HEK293 (cell line): ENCODE measurements at regions not wholly inside any gene's neighbourhood (a gene's known extent, or its start where the extent isn't known, plus 50 kb on each side); places are given as distances from the start of the nearest gene placed in this dataset.

Experiments used
- CTCF ChIA-PET: fragments of 350-600 bp; formaldehyde crosslinking; extraction: SDS; loops from one replicate; lab custom pipeline; 2021; ENCODE audit warnings: antibody characterized with exemption; lab: Yijun Ruan, JAX
- POLR2A ChIA-PET: fragments of 300-600 bp; formaldehyde crosslinking; extraction: SDS; loops from one replicate; lab custom pipeline; 2020; ENCODE audit warnings: antibody characterized with exemption, inconsistent platforms; lab: Yijun Ruan, JAX
- H3K27ac ChIP-seq: fragments of 200-500 bp; sonication (Bioruptor generic); 2 replicates; pipeline ENCODE4 v1.5.1; 2014; ENCODE audit warnings: low read depth, low read length, control low read depth, inconsistent platforms; ENCODE audit errors: extremely low read depth
- H3K36me3 ChIP-seq, 2 experiments: fragments of 200-500 bp in 1 of 2; sonication (Bioruptor generic) in 1 of 2; 1 replicate in 1 of 2; 2 replicates in 1 of 2; pipeline ENCODE4 v1.5.1; 2014 to 2017; ENCODE audit warnings: inconsistent platforms in 2 of 2, low read length in 2 of 2; ENCODE audit not compliant: control insufficient read depth in 2 of 2, insufficient read depth in 1 of 2
- H3K4me1 ChIP-seq: fragments of 200-500 bp; sonication (Bioruptor generic); 2 replicates; pipeline ENCODE4 v1.5.1; 2014; ENCODE audit warnings: mild to moderate bottlenecking, low read length, inconsistent platforms; ENCODE audit not compliant: control insufficient read depth, insufficient read depth
- H3K4me3 ChIP-seq: 2 replicates; pipeline ENCODE4 v1.5.1; 2011; ENCODE audit warnings: low read depth, mild to moderate bottlenecking, control low read depth, low read length, moderate library complexity
- H3K9me3 ChIP-seq: fragments of 200-500 bp; sonication (Bioruptor generic); 2 replicates; pipeline ENCODE4 v1.5.1; 2014; ENCODE audit warnings: low read depth, low read length, inconsistent platforms; ENCODE audit not compliant: control insufficient read depth, insufficient read depth
- KLF1 ChIP-seq: fragments of 450-650 bp; formaldehyde crosslinking; IDR thresholded peaks from 2 replicates; pipeline ENCODE4 v1.5.1; 2016; ENCODE audit warnings: missing biosample characterization, missing genetic modification characterization
- SETDB1 ChIP-seq: IDR thresholded peaks from one replicate; pipeline ENCODE4 v1.6.1; 2017; ENCODE audit warnings: mild to moderate bottlenecking, low read length, moderate library complexity, mixed read lengths; ENCODE audit not compliant: insufficient read length
- TCF7L2 ChIP-seq: IDR thresholded peaks from 2 replicates; pipeline ENCODE4 v1.6.1; 2011; ENCODE audit warnings: low read depth, mild to moderate bottlenecking, inconsistent platforms, low read length, moderate library complexity, borderline replicate concordance
- YY1 ChIP-seq: fragments of 450-650 bp; formaldehyde crosslinking; IDR thresholded peaks from 2 replicates; pipeline ENCODE4 v1.5.1; 2018; ENCODE audit warnings: missing biosample characterization, missing genetic modification characterization
- ZBTB7A ChIP-seq: fragments of 450-650 bp; formaldehyde crosslinking; IDR thresholded peaks from 2 replicates; pipeline ENCODE4 v1.5.1; 2016; ENCODE audit warnings: low read depth, missing biosample characterization, missing genetic modification characterization
- ZFP41 ChIP-seq: fragments of 450-650 bp; formaldehyde crosslinking; IDR thresholded peaks from 2 replicates; pipeline ENCODE4 v1.5.1; 2016; ENCODE audit warnings: missing biosample characterization, missing genetic modification characterization, borderline replicate concordance
- ZFP69B ChIP-seq: fragments of 450-650 bp; formaldehyde crosslinking; IDR thresholded peaks from 2 replicates; pipeline ENCODE4 v1.5.1; 2016; ENCODE audit warnings: missing biosample characterization, missing genetic modification characterization
- ZNF10 ChIP-seq: fragments of 450-650 bp; formaldehyde crosslinking; IDR thresholded peaks from 2 replicates; pipeline ENCODE4 v1.5.1; 2017; ENCODE audit warnings: missing biosample characterization, missing genetic modification characterization
- ZNF138 ChIP-seq: fragments of 450-650 bp; formaldehyde crosslinking; IDR thresholded peaks from 2 replicates; pipeline ENCODE4 v1.5.1; 2016; ENCODE audit warnings: missing biosample characterization, missing genetic modification characterization, borderline replicate concordance
- ZNF239 ChIP-seq: fragments of 450-650 bp; formaldehyde crosslinking; IDR thresholded peaks from 2 replicates; pipeline ENCODE4 v1.5.1; 2016; ENCODE audit warnings: missing biosample characterization, missing genetic modification characterization
- ZNF311 ChIP-seq: fragments of 450-650 bp; formaldehyde crosslinking; IDR thresholded peaks from 2 replicates; pipeline ENCODE4 v1.5.1; 2017; ENCODE audit warnings: missing biosample characterization, missing genetic modification characterization, borderline replicate concordance
- ZNF501 ChIP-seq: fragments of 450-650 bp; formaldehyde crosslinking; IDR thresholded peaks from 2 replicates; pipeline ENCODE4 v1.5.1; 2016; ENCODE audit warnings: missing biosample characterization, missing genetic modification characterization
- ZNF560 ChIP-seq: fragments of 450-650 bp; formaldehyde crosslinking; IDR thresholded peaks from 2 replicates; pipeline ENCODE4 v1.5.1; 2017; ENCODE audit warnings: missing biosample characterization, missing genetic modification characterization, borderline replicate concordance
- ZNF596 ChIP-seq: fragments of 450-650 bp; IDR thresholded peaks from 2 replicates; pipeline ENCODE4 v1.5.0; 2018; ENCODE audit warnings: missing biosample characterization, mild to moderate bottlenecking, missing genetic modification characterization, moderate library complexity
- ZNF768 ChIP-seq: fragments of 450-650 bp; formaldehyde crosslinking; IDR thresholded peaks from 2 replicates; pipeline ENCODE4 v1.5.1; 2018; ENCODE audit warnings: missing biosample characterization, mild to moderate bottlenecking, missing genetic modification characterization
- ZNF791 ChIP-seq: fragments of 450-650 bp; formaldehyde crosslinking; IDR thresholded peaks from 2 replicates; pipeline ENCODE4 v1.5.1; 2016; ENCODE audit warnings: missing biosample characterization, missing genetic modification characterization
- TF ChIP-seq, protein P1 (sequence below): fragments of 450-650 bp; formaldehyde crosslinking; IDR thresholded peaks from 2 replicates; pipeline ENCODE4 v1.5.1; 2016; ENCODE audit warnings: missing biosample characterization, missing genetic modification characterization
- TF ChIP-seq, protein P2 (sequence below): fragments of 450-650 bp; formaldehyde crosslinking; IDR thresholded peaks from 2 replicates; pipeline ENCODE4 v1.5.1; 2016; ENCODE audit warnings: missing biosample characterization, missing genetic modification characterization
- TF ChIP-seq, protein P3 (sequence below): IDR thresholded peaks from 2 replicates; pipeline ENCODE4 v1.6.1; 2011; ENCODE audit warnings: mild to moderate bottlenecking, low read depth, low read length, borderline replicate concordance
- TF ChIP-seq, protein P4 (sequence below): fragments of 450-650 bp; formaldehyde crosslinking; IDR thresholded peaks from 2 replicates; pipeline ENCODE4 v1.5.1; 2016; ENCODE audit warnings: missing biosample characterization, missing genetic modification characterization
- TF ChIP-seq, protein P5 (sequence below): fragments of 450-650 bp; formaldehyde crosslinking; IDR thresholded peaks from 2 replicates; pipeline ENCODE4 v1.5.1; 2016; ENCODE audit warnings: missing biosample characterization, missing genetic modification characterization
- TF ChIP-seq, protein P6 (sequence below): fragments of 450-650 bp; formaldehyde crosslinking; IDR thresholded peaks from 2 replicates; pipeline ENCODE4 v1.5.1; 2016; ENCODE audit warnings: missing biosample characterization, missing genetic modification characterization

DNA sequence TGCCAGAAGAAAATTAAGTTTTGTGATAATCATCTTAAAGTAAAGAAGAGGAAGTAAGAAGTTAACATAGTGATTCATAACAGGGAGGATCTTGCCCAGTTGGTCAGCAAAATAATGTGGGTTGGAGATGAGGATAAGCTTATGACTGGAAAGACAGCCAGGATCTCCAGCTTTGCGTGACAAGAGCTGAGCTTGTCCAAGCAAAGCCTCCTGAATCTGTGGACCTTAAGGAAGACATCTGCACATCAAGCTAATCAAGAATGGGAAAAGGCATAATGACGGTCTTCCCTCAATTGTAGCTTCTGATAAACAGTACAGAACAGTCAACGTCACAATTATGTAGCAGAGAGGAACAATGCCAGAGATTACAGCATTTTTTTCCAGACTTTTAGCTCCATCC, 744.7 kb upstream of the GOT2 start:
- H3K27ac ChIP-seq: no peak overlapping the region
- H3K4me1 ChIP-seq: no peaks in the 10 kb centered on the region
- H3K4me3 ChIP-seq: no peak overlapping the region
- no peaks in the 10 kb centered on the region for H3K9me3 ChIP-seq
- no peaks in the 10 kb centered on the region for H3K36me3 ChIP-seq
- POLR2A ChIA-PET: no interaction called here
- TF ChIP-seq TCF7L2: no peak
- TF ChIP-seq, protein P1, sequence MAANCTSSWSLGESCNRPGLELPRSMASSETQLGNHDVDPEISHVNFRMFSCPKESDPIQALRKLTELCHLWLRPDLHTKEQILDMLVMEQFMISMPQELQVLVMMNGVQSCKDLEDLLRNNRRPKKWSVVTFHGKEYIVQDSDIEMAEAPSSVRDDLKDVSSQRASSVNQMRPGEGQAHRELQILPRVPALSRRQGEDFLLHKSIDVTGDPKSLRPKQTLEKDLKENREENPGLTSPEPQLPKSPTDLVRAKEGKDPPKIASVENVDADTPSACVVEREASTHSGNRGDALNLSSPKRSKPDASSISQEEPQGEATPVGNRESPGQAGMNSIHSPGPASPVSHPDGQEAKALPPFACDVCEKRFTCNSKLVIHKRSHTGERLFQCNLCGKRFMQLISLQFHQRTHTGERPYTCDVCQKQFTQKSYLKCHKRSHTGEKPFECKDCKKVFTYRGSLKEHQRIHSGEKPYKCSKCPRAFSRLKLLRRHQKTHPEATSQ: no peak
- TF ChIP-seq ZNF596 (tag by site-specific recombination): no peak
- TF ChIP-seq ZNF239 (tag by site-specific recombination): no peak
- no peak for TF ChIP-seq ZNF768
- TF ChIP-seq, protein P2, sequence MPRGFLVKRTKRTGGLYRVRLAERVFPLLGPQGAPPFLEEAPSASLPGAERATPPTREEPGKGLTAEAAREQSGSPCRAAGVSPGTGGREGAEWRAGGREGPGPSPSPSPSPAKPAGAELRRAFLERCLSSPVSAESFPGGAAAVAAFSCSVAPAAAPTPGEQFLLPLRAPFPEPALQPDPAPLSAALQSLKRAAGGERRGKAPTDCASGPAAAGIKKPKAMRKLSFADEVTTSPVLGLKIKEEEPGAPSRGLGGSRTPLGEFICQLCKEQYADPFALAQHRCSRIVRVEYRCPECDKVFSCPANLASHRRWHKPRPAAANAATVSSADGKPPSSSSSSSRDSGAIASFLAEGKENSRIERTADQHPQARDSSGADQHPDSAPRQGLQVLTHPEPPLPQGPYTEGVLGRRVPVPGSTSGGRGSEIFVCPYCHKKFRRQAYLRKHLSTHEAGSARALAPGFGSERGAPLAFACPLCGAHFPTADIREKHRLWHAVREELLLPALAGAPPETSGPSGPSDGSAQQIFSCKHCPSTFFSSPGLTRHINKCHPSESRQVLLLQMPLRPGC (tag by site-specific recombination): no peak
- TF ChIP-seq, protein P3, sequence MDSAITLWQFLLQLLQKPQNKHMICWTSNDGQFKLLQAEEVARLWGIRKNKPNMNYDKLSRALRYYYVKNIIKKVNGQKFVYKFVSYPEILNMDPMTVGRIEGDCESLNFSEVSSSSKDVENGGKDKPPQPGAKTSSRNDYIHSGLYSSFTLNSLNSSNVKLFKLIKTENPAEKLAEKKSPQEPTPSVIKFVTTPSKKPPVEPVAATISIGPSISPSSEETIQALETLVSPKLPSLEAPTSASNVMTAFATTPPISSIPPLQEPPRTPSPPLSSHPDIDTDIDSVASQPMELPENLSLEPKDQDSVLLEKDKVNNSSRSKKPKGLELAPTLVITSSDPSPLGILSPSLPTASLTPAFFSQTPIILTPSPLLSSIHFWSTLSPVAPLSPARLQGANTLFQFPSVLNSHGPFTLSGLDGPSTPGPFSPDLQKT: no peak
- TF ChIP-seq ZNF501 (tag by site-specific recombination): no peak
- TF ChIP-seq, protein P4, sequence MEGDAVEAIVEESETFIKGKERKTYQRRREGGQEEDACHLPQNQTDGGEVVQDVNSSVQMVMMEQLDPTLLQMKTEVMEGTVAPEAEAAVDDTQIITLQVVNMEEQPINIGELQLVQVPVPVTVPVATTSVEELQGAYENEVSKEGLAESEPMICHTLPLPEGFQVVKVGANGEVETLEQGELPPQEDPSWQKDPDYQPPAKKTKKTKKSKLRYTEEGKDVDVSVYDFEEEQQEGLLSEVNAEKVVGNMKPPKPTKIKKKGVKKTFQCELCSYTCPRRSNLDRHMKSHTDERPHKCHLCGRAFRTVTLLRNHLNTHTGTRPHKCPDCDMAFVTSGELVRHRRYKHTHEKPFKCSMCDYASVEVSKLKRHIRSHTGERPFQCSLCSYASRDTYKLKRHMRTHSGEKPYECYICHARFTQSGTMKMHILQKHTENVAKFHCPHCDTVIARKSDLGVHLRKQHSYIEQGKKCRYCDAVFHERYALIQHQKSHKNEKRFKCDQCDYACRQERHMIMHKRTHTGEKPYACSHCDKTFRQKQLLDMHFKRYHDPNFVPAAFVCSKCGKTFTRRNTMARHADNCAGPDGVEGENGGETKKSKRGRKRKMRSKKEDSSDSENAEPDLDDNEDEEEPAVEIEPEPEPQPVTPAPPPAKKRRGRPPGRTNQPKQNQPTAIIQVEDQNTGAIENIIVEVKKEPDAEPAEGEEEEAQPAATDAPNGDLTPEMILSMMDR: no peak
- no peak for TF ChIP-seq SETDB1
- CTCF ChIA-PET: no interaction called here

DNA sequence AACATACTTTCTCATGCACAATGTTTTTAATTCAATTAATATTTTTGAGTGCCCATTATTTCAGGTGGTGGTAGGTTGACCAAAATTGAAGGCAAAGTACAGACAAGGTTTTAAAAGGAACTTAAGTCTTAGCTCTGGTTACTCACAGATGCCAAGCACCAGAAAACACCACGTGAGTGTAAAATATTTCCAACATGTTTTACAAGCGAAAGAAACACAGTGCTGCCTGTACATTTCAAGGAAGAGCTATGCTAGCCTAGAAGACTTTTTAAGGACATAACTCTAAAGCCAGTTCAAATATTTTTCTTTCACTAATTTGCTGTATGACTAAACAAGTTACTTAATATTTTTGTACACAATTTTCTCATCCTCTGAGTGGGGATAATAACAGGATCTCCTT, 736.4 kb upstream of the GOT2 start:
- ChIA-PET CTCF (no interaction called here), POLR2A (no interaction called here)
- H3K4me3 ChIP-seq: no peak overlapping the region
- no peaks in the 10 kb centered on the region for H3K36me3 ChIP-seq
- H3K4me1 ChIP-seq: no peaks in the 10 kb centered on the region
- no peak overlapping the region for H3K27ac ChIP-seq
- no peak for TF ChIP-seq ZFP69B
- TF ChIP-seq ZNF10: no peak
- no peak for TF ChIP-seq ZBTB7A (tag by site-specific recombination)
- TF ChIP-seq, all 188 proteins: peak for 0
- H3K9me3 ChIP-seq: no peaks in the 10 kb centered on the region

DNA sequence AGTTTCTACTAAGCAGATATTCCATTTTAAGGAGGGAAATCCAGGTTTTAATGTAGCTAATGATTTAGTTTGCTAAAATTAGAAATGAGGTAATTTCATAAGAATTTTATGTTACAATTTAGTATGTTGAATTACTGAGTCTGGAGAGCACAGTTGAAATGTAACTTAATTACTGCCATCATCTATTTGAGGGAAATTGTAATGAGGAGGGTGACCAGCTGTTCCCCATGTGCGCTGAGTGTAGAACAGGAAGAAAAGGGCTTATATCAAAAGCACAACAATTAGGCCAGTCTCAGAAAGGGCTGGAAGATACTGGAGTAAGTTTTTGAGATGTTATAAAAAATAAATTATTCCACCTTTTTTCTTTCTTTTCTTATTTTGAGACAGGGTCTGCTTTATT, 735.1 kb upstream of the GOT2 start:
- H3K4me3 ChIP-seq: no peak overlapping the region
- H3K4me1 ChIP-seq: no peaks in the 10 kb centered on the region
- ChIA-PET POLR2A (no interaction called here), CTCF (interaction anchor here (0.7 kb wide), 1 partner anchor 51 kb away, joined by 3 read pairs; no protein-coding TSS in a partner anchor)
- no peaks in the 10 kb centered on the region for H3K36me3 ChIP-seq
- H3K27ac ChIP-seq: no peak overlapping the region
- no peaks in the 10 kb centered on the region for H3K9me3 ChIP-seq
- no peak for TF ChIP-seq ZFP41 (tag by site-specific recombination)
- TF ChIP-seq KLF1 (tag by site-specific recombination): no peak
- TF ChIP-seq, protein P5, sequence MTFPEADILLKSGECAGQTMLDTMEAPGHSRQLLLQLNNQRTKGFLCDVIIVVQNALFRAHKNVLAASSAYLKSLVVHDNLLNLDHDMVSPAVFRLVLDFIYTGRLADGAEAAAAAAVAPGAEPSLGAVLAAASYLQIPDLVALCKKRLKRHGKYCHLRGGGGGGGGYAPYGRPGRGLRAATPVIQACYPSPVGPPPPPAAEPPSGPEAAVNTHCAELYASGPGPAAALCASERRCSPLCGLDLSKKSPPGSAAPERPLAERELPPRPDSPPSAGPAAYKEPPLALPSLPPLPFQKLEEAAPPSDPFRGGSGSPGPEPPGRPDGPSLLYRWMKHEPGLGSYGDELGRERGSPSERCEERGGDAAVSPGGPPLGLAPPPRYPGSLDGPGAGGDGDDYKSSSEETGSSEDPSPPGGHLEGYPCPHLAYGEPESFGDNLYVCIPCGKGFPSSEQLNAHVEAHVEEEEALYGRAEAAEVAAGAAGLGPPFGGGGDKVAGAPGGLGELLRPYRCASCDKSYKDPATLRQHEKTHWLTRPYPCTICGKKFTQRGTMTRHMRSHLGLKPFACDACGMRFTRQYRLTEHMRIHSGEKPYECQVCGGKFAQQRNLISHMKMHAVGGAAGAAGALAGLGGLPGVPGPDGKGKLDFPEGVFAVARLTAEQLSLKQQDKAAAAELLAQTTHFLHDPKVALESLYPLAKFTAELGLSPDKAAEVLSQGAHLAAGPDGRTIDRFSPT: no peak
- TF ChIP-seq, protein P6, sequence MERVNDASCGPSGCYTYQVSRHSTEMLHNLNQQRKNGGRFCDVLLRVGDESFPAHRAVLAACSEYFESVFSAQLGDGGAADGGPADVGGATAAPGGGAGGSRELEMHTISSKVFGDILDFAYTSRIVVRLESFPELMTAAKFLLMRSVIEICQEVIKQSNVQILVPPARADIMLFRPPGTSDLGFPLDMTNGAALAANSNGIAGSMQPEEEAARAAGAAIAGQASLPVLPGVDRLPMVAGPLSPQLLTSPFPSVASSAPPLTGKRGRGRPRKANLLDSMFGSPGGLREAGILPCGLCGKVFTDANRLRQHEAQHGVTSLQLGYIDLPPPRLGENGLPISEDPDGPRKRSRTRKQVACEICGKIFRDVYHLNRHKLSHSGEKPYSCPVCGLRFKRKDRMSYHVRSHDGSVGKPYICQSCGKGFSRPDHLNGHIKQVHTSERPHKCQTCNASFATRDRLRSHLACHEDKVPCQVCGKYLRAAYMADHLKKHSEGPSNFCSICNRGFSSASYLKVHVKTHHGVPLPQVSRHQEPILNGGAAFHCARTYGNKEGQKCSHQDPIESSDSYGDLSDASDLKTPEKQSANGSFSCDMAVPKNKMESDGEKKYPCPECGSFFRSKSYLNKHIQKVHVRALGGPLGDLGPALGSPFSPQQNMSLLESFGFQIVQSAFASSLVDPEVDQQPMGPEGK (tag by site-specific recombination): no peak
- no peak for TF ChIP-seq ZNF138
- no peak for TF ChIP-seq ZNF10
- TF ChIP-seq ZNF311 (tag by site-specific recombination): no peak
- TF ChIP-seq ZNF791 (tag by site-specific recombination): no peak
- no peak for TF ChIP-seq ZNF560 (tag by site-specific recombination)
- TF ChIP-seq ZNF768: no peak
- TF ChIP-seq YY1 (tag by site-specific recombination): no peak
